GM21723 (cell line): ENCODE measurements at regions not wholly inside any gene's neighbourhood (a gene's known extent, or its start where the extent isn't known, plus 50 kb on each side); places are given as distances from the start of the nearest gene placed in this dataset.

Source experiments
- ATAC-seq: cut with Tn5 transposase; IDR thresholded peaks from one replicate; pipeline ENCODE4 v1.9.1; 2021; ENCODE audit warnings: mild to moderate bottlenecking, moderate library complexity; ENCODE audit not compliant: unreplicated experiment

- no peak for ATAC-seq
Observed at GRCh38 chrX:68997911-68998310, 167.3 kb downstream of the PJA1 start.

GRCh38 chrX:68997511-68997910, 167.7 kb downstream of the PJA1 start:
- ATAC-seq = no peak

GRCh38 chrX:68995780-68996551, 167.1 kb downstream of the EFNB1 start:
- ATAC-seq = no peak

GRCh38 chrX:68995386-68995779, 166.6 kb downstream of the EFNB1 start:
- ATAC-seq = no peak

- no peak for ATAC-seq
Observed at GRCh38 chrX:68994891-68995255, 166.1 kb downstream of the EFNB1 start.

GRCh38 chrX:68994135-68994890, 165.5 kb downstream of the EFNB1 start:
- ATAC-seq = no peak

GRCh38 chrX:68992821-68993397, 164.1 kb downstream of the EFNB1 start:
- ATAC-seq = no peak

GRCh38 chrX:68991691-68992345, 163.0 kb downstream of the EFNB1 start:
- no peak for ATAC-seq

GRCh38 chrX:68990948-68991347, 162.1 kb downstream of the EFNB1 start:
- ATAC-seq = no peak

- no peak for ATAC-seq
Observed at GRCh38 chrX:68989865-68990606, 161.2 kb downstream of the EFNB1 start.

- ATAC-seq = no peak
Observed at GRCh38 chrX:68989456-68989855, 160.6 kb downstream of the EFNB1 start.

- ATAC-seq = no peak
Observed at GRCh38 chrX:68988865-68989264, 160.0 kb downstream of the EFNB1 start.

GRCh38 chrX:68985135-68985755, 156.4 kb downstream of the EFNB1 start:
- no peak for ATAC-seq

GRCh38 chrX:68983004-68983857, 154.4 kb downstream of the EFNB1 start:
- ATAC-seq = no peak

- no peak for ATAC-seq
Observed at GRCh38 chrX:68982476-68982875, 153.7 kb downstream of the EFNB1 start.

- no peak for ATAC-seq
Observed at GRCh38 chrX:68980906-68981616, 152.2 kb downstream of the EFNB1 start.

GRCh38 chrX:68978655-68979054, 149.8 kb downstream of the EFNB1 start:
- no peak for ATAC-seq

GRCh38 chrX:68978255-68978654, 149.4 kb downstream of the EFNB1 start:
- ATAC-seq = no peak

- ATAC-seq = no peak
Observed at GRCh38 chrX:68953331-68953730, 124.5 kb downstream of the EFNB1 start.
